B cell (primary cell): ENCODE measurements at regions not wholly inside any gene's neighbourhood (a gene's known extent, or its start where the extent isn't known, plus 50 kb on each side); places are given as distances from the start of the nearest gene placed in this dataset.

ENCODE experiments used
- ATAC-seq: fragments of 200-7000 bp; cut with Tn5 transposase; one replicate; pipeline ENCODE4 v1.10.0; 2021; ENCODE audit warnings: low read depth, mild to moderate bottlenecking, moderate number of reproducible peaks, moderate library complexity
- CTCF ChIA-PET: fragments of 350-600 bp; sonication (Branson Sonifier 250); formaldehyde crosslinking; loops from one replicate; lab custom pipeline; 2021; ENCODE audit warnings: antibody characterized with exemption, inconsistent platforms; lab: Charles Lee
- POLR2A ChIA-PET: fragments of 350-600 bp; sonication (Branson Sonifier 250); formaldehyde crosslinking; loops from one replicate; lab custom pipeline; 2021; ENCODE audit warnings: antibody characterized with exemption; lab: Charles Lee
- DNase-seq: peaks from one replicate; pipeline ENCODE4 v3.0.0; 2013
- H2AFZ ChIP-seq: 2 replicates; pipeline ENCODE4 v1.6.1; 2012; ENCODE audit warnings: mild to moderate bottlenecking, low read depth, low read length; ENCODE audit not compliant: insufficient read depth, poor library complexity, severe bottlenecking
- H3K27ac ChIP-seq, 2 donors: 1 replicate in 1 of 2; 2 replicates in 1 of 2; pipeline ENCODE4 v1.5.1; 2012 to 2013; ENCODE audit warnings: low read length in 2 of 2, mild to moderate bottlenecking in 2 of 2, moderate library complexity in 1 of 2
- H3K27me3 ChIP-seq, 4 experiments: fragments of 200-600 bp in 1 of 4; sonication (generic) in 1 of 4; replicated peaks in 1 of 4; 1 replicate in 2 of 4; 2 replicates in 2 of 4; pipeline versions ENCODE4 v1.6.1 to v1.7.0; 2013 to 2016; ENCODE audit warnings: low read length in 3 of 4, mild to moderate bottlenecking in 2 of 4, mixed read lengths in 1 of 4, moderate library complexity in 1 of 4; ENCODE audit not compliant: insufficient read depth in 4 of 4, control insufficient read depth in 3 of 4; ENCODE audit errors: control extremely low read depth in 1 of 4
- H3K36me3 ChIP-seq, 2 experiments: replicated peaks in 1 of 2; 1 replicate in 1 of 2; 2 replicates in 1 of 2; pipeline versions ENCODE4 v1.6.1 to v1.7.1; 2013; ENCODE audit warnings: low read length in 1 of 2; ENCODE audit not compliant: insufficient read depth in 2 of 2, control insufficient read depth in 1 of 2; ENCODE audit errors: control extremely low read depth in 1 of 2, extremely low read depth in 1 of 2
- H3K4me1 ChIP-seq, 2 donors: fragments of 200-600 bp in 1 of 2; sonication (generic) in 1 of 2; 1 replicate in 1 of 2; 2 replicates in 1 of 2; pipeline versions ENCODE4 v1.5.1 to v1.6.1; 2013 to 2017; ENCODE audit warnings: low read length in 2 of 2; ENCODE audit not compliant: control insufficient read depth in 2 of 2, insufficient read depth in 2 of 2
- H3K4me2 ChIP-seq: replicated peaks from 2 replicates; pipeline ENCODE3; 2012; ENCODE audit warnings: mild to moderate bottlenecking, low read depth, low read length; ENCODE audit not compliant: poor library complexity, severe bottlenecking
- H3K4me3 ChIP-seq, 5 experiments: fragments of 200-600 bp in 1 of 5; sonication (generic) in 1 of 5; 1 replicate in 3 of 5; 2 replicates in 2 of 5; pipeline versions ENCODE4 v1.5.1 to v1.7.0; 2011 to 2016; ENCODE audit warnings: low read length in 4 of 5, mild to moderate bottlenecking in 4 of 5, low read depth in 2 of 5, control low read depth in 1 of 5, moderate library complexity in 1 of 5; ENCODE audit not compliant: insufficient read depth in 1 of 5; ENCODE audit errors: control extremely low read depth in 1 of 5, extremely low read depth in 1 of 5
- H3K79me2 ChIP-seq: fragments of 200-600 bp; sonication (generic); one replicate; pipeline ENCODE4 v1.6.0; 2016; ENCODE audit warnings: low read length; ENCODE audit not compliant: control insufficient read depth, insufficient read depth
- H3K9ac ChIP-seq: fragments of 200-600 bp; sonication (generic); 2 replicates; pipeline ENCODE4 v1.6.1; 2017; ENCODE audit warnings: mild to moderate bottlenecking, low read length, moderate library complexity
- H3K9me3 ChIP-seq, 3 donors: one replicate each; pipeline versions ENCODE4 v1.6.1 to v1.7.1; 2013; ENCODE audit warnings: low read length in 2 of 3; ENCODE audit not compliant: control insufficient read depth in 2 of 3, insufficient read depth in 1 of 3; ENCODE audit errors: control extremely low read depth in 1 of 3
- H4K20me1 ChIP-seq: 2 replicates; pipeline ENCODE4 v1.6.0; 2012; ENCODE audit warnings: mild to moderate bottlenecking, low read length; ENCODE audit not compliant: insufficient read depth, control insufficient read depth, poor library complexity, severe bottlenecking
- H3K27ac Mint-ChIP-seq: one replicate; pipeline ENCODE4 v1.8.0; 2021; ENCODE audit warnings: mixed read lengths
- H3K27me3 Mint-ChIP-seq: one replicate; pipeline ENCODE4 v1.8.0; 2021; ENCODE audit warnings: mixed read lengths
- H3K4me1 Mint-ChIP-seq: one replicate; pipeline ENCODE4 v1.8.0; 2021; ENCODE audit warnings: mixed read lengths
- H3K4me3 Mint-ChIP-seq: one replicate; pipeline ENCODE4 v1.8.0; 2021; ENCODE audit warnings: mixed read lengths
- H3K9me3 Mint-ChIP-seq: one replicate; pipeline ENCODE4 v1.8.0; 2022; ENCODE audit warnings: mixed read lengths; ENCODE audit not compliant: insufficient read depth
- CTCF ChIP-seq: fragments of 200-600 bp; IDR thresholded peaks from one replicate; pipeline ENCODE4 v1.8.0; 2022; ENCODE audit warnings: antibody characterized with exemption, mild to moderate bottlenecking
- EZH2 ChIP-seq: IDR thresholded peaks from 2 replicates; pipeline ENCODE4 v1.6.1; 2012; ENCODE audit warnings: borderline replicate concordance, low read depth, mild to moderate bottlenecking, moderate library complexity, low read length; ENCODE audit not compliant: insufficient read depth, poor library complexity, severe bottlenecking
- WGBS: methylation state at CpG from one replicate; pipeline ENCODE4 v1.1.5; 2013; ENCODE audit warnings: missing lambda C conversion rate; ENCODE audit not compliant: insufficient coverage; 5-methylcytosine and 5-hydroxymethylcytosine counted together
- intact Hi-C: fragments of 100-400 bp; cut with micrococcal nuclease; formaldehyde crosslinking; loops from one replicate; pipeline ENCODE4 v1.10.0; 2022

- intact Hi-C loops = no loop called here
- peaks cover 24 to 27% of the 10 kb centered on the region in 2 donors for H3K4me1 ChIP-seq
- no peak overlapping the region for H3K27ac ChIP-seq
- H2AFZ ChIP-seq = no peak overlapping the region
- no peaks in the 10 kb centered on the region for H4K20me1 ChIP-seq
- H3K27ac Mint-ChIP-seq = no peak overlapping the region
- H3K36me3 ChIP-seq = no peaks in the 10 kb centered on the region
- H3K4me1 Mint-ChIP-seq = peaks cover 22% of the 10 kb centered on the region
- no peaks in the 10 kb centered on the region for H3K27me3 ChIP-seq
- H3K4me2 ChIP-seq = no peak overlapping the region
- no peaks in the 10 kb centered on the region for H3K27me3 Mint-ChIP-seq
- no peaks in the 10 kb centered on the region for H3K9me3 Mint-ChIP-seq
- no peak for ATAC-seq
- no peak overlapping the region for H3K9ac ChIP-seq
- 90% methylated on average over 9 of the region's 9 CpGs for WGBS
- no peak overlapping the region for H3K4me3 Mint-ChIP-seq
- DNase-seq = no peak
- H3K4me3 ChIP-seq = no peak overlapping the region
- H3K79me2 ChIP-seq = no peaks in the 10 kb centered on the region
- ChIA-PET CTCF (no interaction called here), POLR2A (no interaction called here)
- peaks cover 0 to 3% (median 0%) of the 10 kb centered on the region in 3 donors for H3K9me3 ChIP-seq
- TF ChIP-seq EZH2 = no peak
- TF ChIP-seq CTCF = no peak
These were observed 204.7 kb upstream of the CIBAR2 start for GRCh38 chr16:85316944-85317343.

DNA sequence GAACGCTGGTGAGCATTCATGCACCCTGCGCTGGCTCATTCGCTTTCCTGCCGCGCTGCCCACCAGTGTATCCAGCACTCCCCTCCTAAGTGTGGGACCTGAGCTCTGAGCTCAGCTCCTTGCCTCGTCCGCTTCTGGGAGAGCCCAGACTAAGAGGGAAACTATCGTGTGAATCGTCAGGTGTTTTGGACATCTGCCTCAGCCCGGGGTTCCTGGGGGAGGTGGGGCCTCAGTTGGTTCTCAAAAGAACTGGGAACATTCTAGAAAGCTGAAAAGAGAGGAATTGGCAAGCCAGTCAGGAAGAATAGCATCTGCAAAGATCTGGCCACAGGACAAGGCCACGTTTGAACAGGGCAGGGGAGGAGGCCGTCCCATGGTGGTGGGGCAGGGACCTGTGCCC, 205.4 kb upstream of the CIBAR2 start:
- WGBS = 91% methylated on average over 12 of the region's 12 CpGs

More for the DNA sequence above, 205.4 kb upstream of the CIBAR2 start:
- no peaks in the 10 kb centered on the region for H3K9me3 Mint-ChIP-seq
- no peak overlapping the region for H3K4me3 ChIP-seq
- H3K27ac Mint-ChIP-seq = no peak overlapping the region
- no peaks in the 10 kb centered on the region for H3K27me3 Mint-ChIP-seq
- H3K79me2 ChIP-seq = no peaks in the 10 kb centered on the region
- CTCF ChIA-PET = interaction anchor here (1.0 to 1.5 kb wide), 2 partner anchors 11 to 20 kb away, joined by 3 read pairs; no protein-coding TSS in a partner anchor
- H3K9ac ChIP-seq = no peak overlapping the region
- POLR2A ChIA-PET = no interaction called here
- H3K4me2 ChIP-seq = no peak overlapping the region
- H3K4me3 Mint-ChIP-seq = no peak overlapping the region
- intact Hi-C loops = no loop called here
- H3K27me3 ChIP-seq = no peaks in the 10 kb centered on the region
- H3K36me3 ChIP-seq = no peaks in the 10 kb centered on the region
- H4K20me1 ChIP-seq = no peaks in the 10 kb centered on the region
- H2AFZ ChIP-seq = no peak overlapping the region
- peaks cover 0 to 3% (median 0%) of the 10 kb centered on the region in 3 donors for H3K9me3 ChIP-seq
- DNase-seq (no peak), ATAC-seq (no peak)
- no peak overlapping the region for H3K27ac ChIP-seq
- TF ChIP-seq CTCF (no peak), EZH2 (no peak)
- H3K4me1 Mint-ChIP-seq = peaks cover 16% of the 10 kb centered on the region
- H3K4me1 ChIP-seq = peaks cover 17 to 20% of the 10 kb centered on the region in 2 donors
